OCI-LY7 (cell line): ENCODE measurements at regions not wholly inside any gene's neighbourhood (a gene's known extent, or its start where the extent isn't known, plus 50 kb on each side); places are given as distances from the start of the nearest gene placed in this dataset.

Source experiments
- CTCF ChIP-seq: fragments of 200-600 bp; sonication (generic); conservative IDR thresholded peaks from 2 replicates; pipeline ENCODE4 v1.5.1; 2014; ENCODE audit warnings: mild to moderate bottlenecking, antibody characterized with exemption, low read length, moderate library complexity, mixed read lengths
- EZH2phosphoT487 ChIP-seq: fragments of 200-600 bp; sonication (generic); IDR thresholded peaks from 2 replicates; pipeline ENCODE4 v1.6.1; 2018; ENCODE audit warnings: low read depth, borderline replicate concordance, mild to moderate bottlenecking, mixed run types, antibody characterized with exemption, low read length, moderate library complexity, mixed read lengths

- TF ChIP-seq CTCF, result no peak
- no peak for TF ChIP-seq EZH2phosphoT487
Measured at GRCh38 chr14:55756557-55756956, 176.6 kb downstream of the KTN1 start.
